Activated CD4-positive, alpha-beta T cell treated with anti-CD3 and anti-CD28 coated beads, Interleukin-2, amount 50 U/mL, for 24 hours (primary cell): ENCODE measurements at regions not wholly inside any gene's neighbourhood (a gene's known extent, or its start where the extent isn't known, plus 50 kb on each side); places are given as distances from the start of the nearest gene placed in this dataset.
"Not testable (repeated sequence)": the region's sequence is repeated elsewhere in the genome, so short reads cannot be mapped to it uniquely, and the experiment has no call there.

Experiments
- DNase-seq, 2 donors: peaks; one replicate each; pipeline ENCODE4 v3.0.0-alpha.2; 2020; ENCODE audit warnings: low read depth in 1 of 2, low spot score in 1 of 2

GRCh38 chr9:41019858-41020562, 108.5 kb downstream of the FOXD4L6 start:
- DNase-seq, result not testable (repeated sequence)

DNA sequence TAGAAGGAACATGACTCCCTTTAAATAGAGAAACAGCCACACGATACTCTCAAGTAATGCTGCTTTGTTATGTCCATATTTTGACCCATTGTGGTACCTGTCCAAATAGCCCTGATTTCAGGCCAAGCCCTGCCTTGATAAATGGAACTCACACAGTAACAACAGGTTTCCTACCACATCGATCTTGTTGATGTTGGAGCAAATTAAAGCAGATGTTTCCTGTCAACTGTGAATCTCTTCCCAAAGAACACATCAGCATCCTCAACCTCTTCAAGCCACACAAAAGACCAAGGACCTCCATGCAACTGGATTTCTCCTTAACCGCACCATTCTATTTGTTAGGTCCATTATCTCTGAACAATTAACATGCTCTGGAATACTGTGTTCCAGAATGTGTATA, 109.5 kb downstream of the FOXD4L6 start:
- not testable (repeated sequence) for DNase-seq

DNA sequence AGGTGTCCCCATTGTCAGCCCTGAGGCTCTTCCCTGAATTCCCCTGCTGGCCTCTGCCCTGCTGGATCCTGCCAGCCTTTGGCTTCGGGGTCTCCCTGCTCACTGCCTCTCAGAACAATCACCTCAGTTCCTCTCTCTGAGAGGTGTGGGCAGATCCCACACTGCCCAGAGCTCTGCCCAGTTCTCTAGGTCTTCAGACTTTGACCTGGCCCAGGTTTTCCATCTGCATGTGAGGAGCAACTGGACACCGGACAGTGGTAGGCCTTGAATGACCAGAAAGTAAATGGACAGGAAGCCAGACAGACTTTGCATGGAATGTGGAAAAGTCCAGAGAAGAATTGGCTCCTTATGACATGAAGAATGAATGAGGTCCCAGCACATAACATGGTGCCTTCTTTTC, 111.8 kb downstream of the FOXD4L6 start:
- DNase-seq, result not testable (repeated sequence)

- not testable (repeated sequence) for DNase-seq
These were observed 128.4 kb downstream of the FOXD4L6 start for GRCh38 chr9:40999952-41000700.

DNA sequence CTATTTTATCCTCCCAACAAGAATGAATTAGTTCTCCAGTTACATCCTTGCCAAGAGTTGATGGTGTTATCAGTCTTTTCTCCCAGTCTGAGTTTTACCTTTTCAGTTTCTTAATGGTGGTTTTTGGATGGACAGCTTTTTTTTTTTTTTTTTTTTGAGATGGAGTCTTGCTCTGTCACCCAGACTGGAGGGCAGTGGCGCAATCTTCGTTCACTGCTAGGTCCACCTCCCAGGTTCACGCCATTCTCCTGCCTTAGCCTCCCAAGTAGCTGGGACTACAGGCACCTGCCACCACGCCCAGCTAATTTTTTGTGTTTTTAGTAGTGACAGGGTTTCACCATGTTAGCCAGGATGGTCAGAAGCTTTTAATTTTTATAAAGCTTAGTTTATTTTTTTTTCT, 133.0 kb downstream of the FOXD4L6 start:
- not testable (repeated sequence) for DNase-seq

- DNase-seq, result not testable (repeated sequence)
These were observed 134.6 kb downstream of the FOXD4L6 start for GRCh38 chr9:40993842-40994241.

- DNase-seq, result not testable (repeated sequence)
These were observed 135.1 kb downstream of the FOXD4L6 start for GRCh38 chr9:40993375-40993774.

DNA sequence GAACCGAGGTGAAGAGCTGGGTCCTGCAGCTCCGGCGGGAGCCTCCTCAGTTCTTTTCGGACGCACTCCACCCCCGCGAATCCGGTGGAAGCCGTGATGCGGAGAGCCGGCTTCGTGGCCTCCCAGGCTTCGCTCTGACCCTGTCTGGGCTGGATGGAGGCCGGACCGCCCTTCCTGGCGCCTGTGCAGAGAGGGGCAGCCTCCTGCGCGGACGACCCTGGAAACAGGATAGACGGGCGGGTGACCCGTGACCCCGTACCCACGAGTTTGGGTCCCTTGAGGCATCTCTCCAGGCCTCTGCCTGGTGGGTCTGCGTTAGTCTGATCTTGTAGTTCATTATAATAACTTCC, 136.0 kb downstream of the FOXD4L6 start:
- DNase-seq, result not testable (repeated sequence)

GRCh38 chr9:40991741-40992471, 136.6 kb downstream of the FOXD4L6 start:
- peak; percentile 92 to 99 for DNase-seq

- DNase-seq, result not testable (repeated sequence)
These were observed 137.3 kb downstream of the FOXD4L6 start for GRCh38 chr9:40991100-40991740.

DNA sequence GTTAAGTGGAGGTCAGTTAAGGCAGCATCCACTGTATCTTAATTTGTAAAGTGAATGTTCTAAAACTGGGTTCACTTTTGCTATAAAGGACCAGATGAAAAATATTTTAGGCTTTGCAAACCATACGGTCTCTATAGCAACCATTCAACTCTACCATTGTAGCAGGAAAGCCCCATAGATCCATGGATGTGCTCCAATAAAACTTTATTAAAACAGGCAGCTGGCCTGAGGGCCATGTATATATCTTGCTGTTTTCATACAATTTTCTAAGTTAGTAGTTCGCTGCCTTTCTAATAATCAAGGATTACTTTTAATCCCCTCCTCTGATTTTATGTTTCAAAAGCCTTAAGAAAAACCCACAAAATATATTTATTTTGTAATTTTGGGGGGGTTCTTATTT, 142.1 kb downstream of the FOXD4L6 start:
- DNase-seq, result not testable (repeated sequence)

DNA sequence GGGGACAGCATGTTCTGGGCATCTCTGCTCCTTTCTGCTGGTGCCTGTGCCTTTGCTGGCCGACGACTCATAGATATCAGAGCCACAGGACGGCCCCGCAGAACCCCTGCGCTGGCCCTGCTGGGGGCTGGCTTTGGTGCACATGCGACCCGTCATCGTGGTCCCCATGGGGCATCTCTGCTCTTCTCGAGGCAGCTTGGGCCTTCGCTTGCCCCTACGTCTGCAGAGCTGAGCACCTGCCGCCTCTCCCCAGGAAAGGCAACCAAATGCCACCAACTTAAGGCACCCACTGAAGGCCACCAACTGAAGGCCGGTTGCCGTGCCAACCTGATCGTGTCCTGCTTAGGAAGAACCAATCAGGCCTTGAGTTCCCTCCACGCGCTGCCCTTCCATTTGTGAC, 153.1 kb downstream of the FOXD4L6 start:
- DNase-seq, result not testable (repeated sequence)

- DNase-seq, result not testable (repeated sequence)
These were observed 153.6 kb downstream of the FOXD4L6 start for GRCh38 chr9:40974912-40975311.

DNA sequence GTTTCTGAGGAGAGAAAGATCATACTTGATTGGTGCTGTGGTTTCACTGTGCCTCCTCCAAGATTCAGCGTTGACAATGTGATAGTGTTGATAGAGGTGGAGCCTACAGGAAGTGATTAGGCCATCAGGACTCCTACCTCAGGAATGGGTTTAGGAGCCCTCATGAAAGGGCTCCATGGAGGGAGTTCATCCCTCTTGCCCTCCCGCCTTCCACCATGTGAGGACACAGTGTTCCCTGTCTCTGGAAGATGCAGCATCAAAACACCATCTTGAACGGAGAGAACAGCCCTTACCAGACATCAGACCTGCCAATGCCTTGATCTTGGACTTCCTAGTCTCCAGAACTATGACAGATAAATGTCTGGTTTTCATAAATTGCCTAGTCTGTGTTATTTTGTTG, 156.7 kb downstream of the FOXD4L6 start:
- not testable (repeated sequence) for DNase-seq

GRCh38 chr9:40970340-40970739, 158.1 kb downstream of the FOXD4L6 start:
- DNase-seq, result not testable (repeated sequence)

DNA sequence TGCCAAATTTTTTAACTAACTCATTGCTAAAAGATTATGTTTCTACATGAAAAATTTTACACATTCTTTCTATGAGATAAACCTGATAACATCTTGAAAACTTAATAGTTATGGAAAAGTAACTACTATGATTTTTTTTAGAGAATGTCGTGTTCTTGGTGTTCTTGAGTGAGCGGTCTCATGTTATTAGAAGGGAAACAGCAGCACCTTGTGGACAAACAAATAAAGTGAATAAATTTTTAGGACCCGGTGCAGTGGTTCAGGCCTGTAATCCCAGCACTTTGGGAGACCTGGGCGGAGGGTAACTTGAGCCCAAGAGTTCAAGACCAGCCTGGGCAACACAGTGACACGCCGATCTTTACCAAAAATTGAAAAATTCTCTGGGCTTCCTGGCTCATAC, 166.0 kb downstream of the FOXD4L6 start:
- not testable (repeated sequence) for DNase-seq

DNA sequence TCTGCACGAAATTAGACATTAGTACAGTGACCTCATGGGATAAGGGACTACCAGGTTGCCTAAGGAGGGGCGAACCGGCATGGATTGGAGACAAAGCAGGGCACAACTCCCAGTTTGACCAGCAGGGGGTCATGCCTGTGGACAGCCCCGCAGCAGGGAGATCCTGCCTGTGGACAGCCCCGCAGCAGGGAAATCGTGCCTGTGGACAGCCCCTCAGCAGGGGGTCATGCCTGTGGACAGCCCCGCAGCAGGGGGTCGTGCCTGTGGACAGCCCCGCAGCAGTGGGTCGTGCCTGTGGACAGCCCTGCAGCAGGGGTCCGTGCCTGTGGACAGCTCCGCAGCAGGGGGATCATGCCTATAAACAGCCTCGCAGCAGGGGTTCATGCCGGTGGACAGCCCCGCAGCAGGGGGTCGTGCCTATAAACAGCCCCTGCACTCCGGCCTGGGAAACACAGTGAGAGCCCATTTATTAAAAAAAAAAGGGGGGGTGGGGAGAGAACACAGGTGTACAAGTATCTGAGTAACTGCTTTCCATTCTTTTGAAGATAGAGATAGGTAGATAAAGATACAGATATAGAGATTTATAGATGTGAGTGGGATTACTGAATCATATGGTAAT, 176.5 kb downstream of the FOXD4L6 start:
- not testable (repeated sequence) for DNase-seq

GRCh38 chr9:40946228-40946627, 182.3 kb downstream of the FOXD4L6 start:
- not testable (repeated sequence) for DNase-seq

DNA sequence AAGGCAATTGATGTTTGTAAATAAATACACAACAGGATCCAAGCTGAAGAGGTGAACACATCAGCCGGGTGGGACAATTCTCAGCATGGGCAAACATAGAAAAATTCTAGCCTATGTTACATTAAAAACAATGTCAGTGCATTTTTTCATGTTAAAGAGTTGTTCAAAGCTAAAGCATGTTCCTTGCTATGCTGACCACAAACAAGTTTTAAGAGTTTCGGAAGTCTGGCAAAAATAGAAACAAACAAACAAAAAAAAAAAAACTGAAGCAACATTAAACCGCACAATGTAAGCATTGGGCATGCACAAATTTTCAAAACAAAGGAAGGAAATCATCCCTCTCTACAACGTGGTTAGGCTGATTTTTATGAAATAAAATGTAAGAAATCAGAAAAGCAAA, 185.8 kb downstream of the FOXD4L6 start:
- DNase-seq, result not testable (repeated sequence)

GRCh38 chr9:40939888-40940209, 188.6 kb downstream of the FOXD4L6 start:
- not testable (repeated sequence) for DNase-seq
